ENCODE measurements at regions not wholly inside any gene's neighbourhood (a gene's known extent, or its start where the extent isn't known, plus 50 kb on each side); places are given as distances from the start of the nearest gene placed in this dataset.
"Not testable (repeated sequence)": the region's sequence is repeated elsewhere in the genome, so short reads cannot be mapped to it uniquely, and the experiment has no call there.

DNA sequence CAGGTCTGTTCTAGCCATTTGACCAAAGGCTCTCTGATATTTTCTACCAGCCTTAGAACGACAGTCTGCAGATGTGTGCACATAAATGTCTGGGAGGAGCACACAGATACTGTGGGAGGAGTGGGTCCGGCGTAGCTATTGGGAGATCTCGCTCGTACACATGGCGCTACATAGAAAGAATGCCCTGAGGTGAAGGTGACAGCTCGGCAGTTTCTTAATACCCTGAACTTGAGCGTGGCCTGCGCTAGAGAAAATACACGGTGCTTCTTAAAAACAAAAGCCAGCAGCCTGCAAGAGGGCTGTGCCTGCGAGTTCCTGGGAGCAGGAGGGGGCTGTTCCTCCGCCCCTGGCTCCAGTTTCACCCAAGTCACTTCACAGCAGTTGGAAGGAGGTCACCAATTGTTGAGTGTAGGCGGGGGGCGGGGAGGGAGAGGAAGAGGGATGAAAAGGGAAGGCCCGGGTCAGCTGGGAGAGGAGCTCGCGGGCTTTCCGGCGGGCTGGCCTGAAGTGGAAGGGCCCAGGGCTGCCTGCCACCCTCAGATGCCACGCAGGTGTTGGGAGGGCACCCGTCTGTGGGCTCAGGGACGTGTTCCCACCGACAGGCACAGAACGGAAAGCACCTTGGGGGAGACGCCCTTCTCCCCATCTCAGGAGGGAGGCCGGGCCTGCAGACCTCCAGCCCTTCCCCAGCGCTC, 124.7 kb upstream of the ZNF516 start:
- H3K27ac ChIP-seq: no peak overlapping the region
- TF ChIP-seq EZH2 (IDR thresholded peaks at IDR 0.05) (no peak), POLR2AphosphoS5 (IDR thresholded peaks at IDR 0.05; ENCODE audit: borderline replicate concordance, low read depth, low read length) (no peak), FOXP2 (optimal IDR thresholded peaks at IDR 0.05; ENCODE audit: control extremely low read depth, extremely low read length, insufficient read depth) (no peak)
- no peaks in the 10 kb centered on the region for H3K36me3 ChIP-seq (ENCODE audit: insufficient read depth, low read length)
- no peak for DNase-seq (ENCODE audit: low read depth, low spot score)
- no peak overlapping the region for H3K9ac ChIP-seq (ENCODE audit: insufficient read length)
- no peaks in the 10 kb centered on the region for H3K9me3 ChIP-seq (ENCODE audit: low read depth, low read length)
- no peak overlapping the region for H3K4me3 ChIP-seq

DNA sequence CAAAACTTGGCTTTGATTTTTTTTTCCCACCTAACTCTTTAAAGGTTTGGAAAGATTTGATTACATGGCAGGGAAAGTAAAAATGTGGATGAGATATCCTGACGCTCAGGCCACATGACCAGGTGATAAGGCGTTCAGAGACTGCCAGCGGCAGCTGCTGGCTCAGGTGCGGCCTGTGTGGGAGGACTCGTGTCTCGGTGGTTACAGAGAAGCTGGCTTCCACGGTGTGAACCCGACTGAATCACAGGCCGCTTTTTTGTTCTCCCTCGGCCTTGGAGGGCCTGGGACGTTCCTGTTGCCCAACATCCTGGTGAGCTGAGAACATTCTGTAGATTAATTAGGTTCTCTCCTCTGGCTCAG, 124.2 kb upstream of the ZNF516 start:
- H3K9ac ChIP-seq (ENCODE audit: insufficient read length): no peak overlapping the region
- no peaks in the 10 kb centered on the region for H3K9me3 ChIP-seq (ENCODE audit: low read depth, low read length)
- DNase-seq (ENCODE audit: low read depth, low spot score): no peak
- no peak overlapping the region for H3K4me3 ChIP-seq
- no peaks in the 10 kb centered on the region for H3K36me3 ChIP-seq (ENCODE audit: insufficient read depth, low read length)
- H3K27ac ChIP-seq: no peak overlapping the region
- no peak for TF ChIP-seq FOXP2 (optimal IDR thresholded peaks at IDR 0.05; ENCODE audit: control extremely low read depth, extremely low read length, insufficient read depth)
- TF ChIP-seq POLR2AphosphoS5 (IDR thresholded peaks at IDR 0.05; ENCODE audit: borderline replicate concordance, low read depth, low read length): no peak
- no peak for TF ChIP-seq EZH2 (IDR thresholded peaks at IDR 0.05)

DNA sequence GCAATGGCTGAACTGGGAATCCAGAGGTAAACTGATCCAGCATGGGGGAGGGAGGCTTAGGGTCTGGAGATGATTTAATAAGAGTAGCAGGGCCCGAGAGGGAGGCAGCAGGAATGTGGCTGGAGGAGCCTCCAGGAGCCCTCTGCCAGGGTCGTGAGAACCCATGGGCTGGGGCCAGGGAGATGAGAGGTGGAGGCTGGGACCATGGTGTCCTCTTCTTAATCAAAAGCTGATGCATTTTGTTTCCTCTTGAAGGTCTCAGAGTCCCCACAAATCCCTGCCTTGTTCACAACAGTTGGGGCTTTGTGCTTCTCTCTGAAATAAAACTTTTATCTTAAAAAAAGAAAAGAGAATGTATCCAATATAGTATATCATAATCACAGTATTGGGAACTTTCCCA, 123.7 kb upstream of the ZNF516 start:
- no peaks in the 10 kb centered on the region for H3K9me3 ChIP-seq (ENCODE audit: low read depth, low read length)
- no peak overlapping the region for H3K4me3 ChIP-seq
- no peak for DNase-seq (ENCODE audit: low read depth, low spot score)
- no peak overlapping the region for H3K9ac ChIP-seq (ENCODE audit: insufficient read length)
- TF ChIP-seq FOXP2 (optimal IDR thresholded peaks at IDR 0.05; ENCODE audit: control extremely low read depth, extremely low read length, insufficient read depth): no peak
- TF ChIP-seq POLR2AphosphoS5 (IDR thresholded peaks at IDR 0.05; ENCODE audit: borderline replicate concordance, low read depth, low read length): no peak
- no peak for TF ChIP-seq EZH2 (IDR thresholded peaks at IDR 0.05)
- H3K27ac ChIP-seq: no peak overlapping the region
- no peaks in the 10 kb centered on the region for H3K36me3 ChIP-seq (ENCODE audit: insufficient read depth, low read length)

DNA sequence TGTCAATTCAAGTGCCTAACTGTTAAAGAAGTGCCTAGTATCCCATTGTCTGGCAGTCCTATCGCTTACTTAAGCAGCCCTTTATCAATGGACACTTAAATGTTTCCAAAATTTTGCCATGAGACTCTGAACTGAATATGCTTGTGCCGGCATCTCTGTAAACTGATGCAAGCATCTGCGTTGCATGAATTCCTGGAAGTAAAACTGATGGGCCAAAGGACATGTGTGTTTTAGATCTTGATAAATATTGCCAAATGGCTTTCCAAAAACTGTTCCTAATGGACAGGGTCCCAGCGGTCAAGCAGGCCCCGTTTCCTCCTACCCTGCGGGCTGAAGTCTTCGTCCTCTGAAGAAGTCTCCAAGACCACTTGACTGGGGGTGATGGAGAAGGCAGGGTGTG, 121.3 kb upstream of the ZNF516 start:
- H3K36me3 ChIP-seq (ENCODE audit: insufficient read depth, low read length): no peaks in the 10 kb centered on the region
- no peak overlapping the region for H3K27ac ChIP-seq
- no peak overlapping the region for H3K9ac ChIP-seq (ENCODE audit: insufficient read length)
- TF ChIP-seq FOXP2 (optimal IDR thresholded peaks at IDR 0.05; ENCODE audit: control extremely low read depth, extremely low read length, insufficient read depth) (no peak), EZH2 (IDR thresholded peaks at IDR 0.05) (no peak), POLR2AphosphoS5 (IDR thresholded peaks at IDR 0.05; ENCODE audit: borderline replicate concordance, low read depth, low read length) (no peak)
- H3K4me3 ChIP-seq: no peak overlapping the region
- no peaks in the 10 kb centered on the region for H3K9me3 ChIP-seq (ENCODE audit: low read depth, low read length)
- DNase-seq (ENCODE audit: low read depth, low spot score): no peak

DNA sequence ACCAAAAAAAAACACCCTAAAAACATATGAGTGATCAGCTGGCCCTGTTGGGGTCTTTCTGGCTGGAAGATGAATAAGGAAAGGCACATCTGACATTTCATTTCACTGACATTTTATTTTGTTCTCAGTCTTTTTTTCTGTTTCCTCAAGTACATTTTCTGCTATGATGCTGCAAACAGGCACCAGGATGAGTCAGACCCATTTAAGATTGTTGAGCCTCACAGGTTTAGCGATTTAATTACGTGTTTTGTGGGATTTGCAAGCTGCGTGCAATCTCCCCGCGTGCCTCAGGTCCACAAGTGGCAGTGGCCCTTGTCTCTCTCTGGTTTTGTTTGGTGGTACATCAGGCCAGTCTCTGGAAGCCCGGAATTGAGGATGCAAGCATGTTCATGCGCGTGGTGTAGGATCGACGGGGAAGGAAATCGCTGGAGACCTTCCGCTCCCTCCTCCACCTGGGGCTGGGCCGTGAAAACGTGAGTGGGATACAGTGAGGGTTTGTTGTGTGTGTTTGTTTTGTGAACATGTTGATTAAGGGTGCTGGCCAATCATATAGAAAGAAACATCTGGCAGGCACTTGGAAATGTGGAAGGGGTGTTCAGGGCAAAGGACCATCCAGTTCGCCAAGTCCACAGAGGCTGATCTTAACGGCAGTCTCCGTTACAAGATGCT, 120.2 kb upstream of the ZNF516 start:
- H3K36me3 ChIP-seq (ENCODE audit: insufficient read depth, low read length): no peaks in the 10 kb centered on the region
- H3K4me3 ChIP-seq: no peak overlapping the region
- no peaks in the 10 kb centered on the region for H3K9me3 ChIP-seq (ENCODE audit: low read depth, low read length)
- H3K27ac ChIP-seq: no peak overlapping the region
- DNase-seq (ENCODE audit: low read depth, low spot score): no peak
- no peak overlapping the region for H3K9ac ChIP-seq (ENCODE audit: insufficient read length)
- TF ChIP-seq EZH2 (IDR thresholded peaks at IDR 0.05): no peak
- no peak for TF ChIP-seq FOXP2 (optimal IDR thresholded peaks at IDR 0.05; ENCODE audit: control extremely low read depth, extremely low read length, insufficient read depth)
- no peak for TF ChIP-seq POLR2AphosphoS5 (IDR thresholded peaks at IDR 0.05; ENCODE audit: borderline replicate concordance, low read depth, low read length)

DNA sequence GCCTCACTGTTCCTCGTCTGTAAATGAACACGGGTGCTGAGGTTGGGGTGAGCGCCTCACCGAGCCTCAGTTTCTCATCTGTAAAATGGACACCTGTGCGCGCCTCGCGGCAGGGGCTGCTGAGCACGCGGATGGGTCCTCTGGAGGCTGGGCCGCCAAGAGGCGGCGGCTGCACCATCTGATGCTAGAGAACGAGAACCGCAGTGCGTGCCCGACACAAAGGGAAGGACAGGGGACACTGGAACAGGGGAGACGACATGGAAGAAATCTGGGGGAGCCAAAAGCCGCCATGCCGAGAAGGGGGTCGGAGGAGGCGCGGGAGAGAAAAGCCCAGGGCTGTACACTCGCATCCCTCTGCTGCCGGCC, 118.7 kb upstream of the ZNF516 start:
- Histone ChIP-seq H3K4me3 (no peak overlapping the region), H3K27ac (no peak overlapping the region), H3K9me3 (ENCODE audit: low read depth, low read length) (no peaks in the 10 kb centered on the region), H3K9ac (ENCODE audit: insufficient read length) (no peak overlapping the region), H3K36me3 (ENCODE audit: insufficient read depth, low read length) (no peaks in the 10 kb centered on the region)
- TF ChIP-seq FOXP2 (optimal IDR thresholded peaks at IDR 0.05; ENCODE audit: control extremely low read depth, extremely low read length, insufficient read depth): no peak
- no peak for TF ChIP-seq EZH2 (IDR thresholded peaks at IDR 0.05)
- TF ChIP-seq POLR2AphosphoS5 (IDR thresholded peaks at IDR 0.05; ENCODE audit: borderline replicate concordance, low read depth, low read length): no peak
- no peak for DNase-seq (ENCODE audit: low read depth, low spot score)

DNA sequence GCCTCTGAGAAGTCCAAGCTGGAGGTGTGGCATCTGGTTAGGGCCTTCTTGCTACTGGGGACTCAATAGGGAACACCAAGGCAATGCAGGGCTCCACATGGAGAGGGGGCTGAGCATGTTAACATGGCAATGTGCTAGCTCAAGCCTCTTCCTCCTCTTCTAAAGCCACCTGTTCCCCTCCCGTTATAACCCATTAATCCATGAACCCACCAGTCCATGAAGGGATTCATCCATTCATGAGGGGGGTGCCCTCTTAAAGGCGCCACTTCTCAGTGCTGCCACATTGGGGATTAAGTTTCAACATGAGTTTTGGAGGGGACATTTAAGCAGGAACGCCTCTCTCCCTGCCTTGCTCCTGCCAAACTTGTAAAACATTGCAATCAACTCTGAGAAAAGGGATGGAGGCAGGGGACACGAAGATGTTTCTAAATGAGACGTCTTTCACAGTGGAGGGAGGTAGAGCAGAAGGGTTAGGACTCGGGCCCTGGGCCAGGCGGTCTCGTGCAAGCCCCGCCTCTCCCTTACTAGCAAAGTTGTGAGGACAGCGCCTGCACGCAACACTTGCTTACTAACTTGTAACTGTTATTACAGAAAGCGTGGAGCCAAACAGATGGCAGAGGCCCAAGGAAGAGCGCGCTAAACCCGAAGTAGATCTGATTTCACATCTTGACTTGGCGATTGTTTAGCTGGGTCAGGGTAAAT, 118.2 kb upstream of the ZNF516 start:
- Histone ChIP-seq H3K9me3 (ENCODE audit: low read depth, low read length) (no peaks in the 10 kb centered on the region), H3K4me3 (no peak overlapping the region), H3K36me3 (ENCODE audit: insufficient read depth, low read length) (no peaks in the 10 kb centered on the region), H3K9ac (ENCODE audit: insufficient read length) (no peak overlapping the region), H3K27ac (no peak overlapping the region)
- no peak for DNase-seq (ENCODE audit: low read depth, low spot score)
- TF ChIP-seq EZH2 (IDR thresholded peaks at IDR 0.05) (no peak), FOXP2 (optimal IDR thresholded peaks at IDR 0.05; ENCODE audit: control extremely low read depth, extremely low read length, insufficient read depth) (no peak), POLR2AphosphoS5 (IDR thresholded peaks at IDR 0.05; ENCODE audit: borderline replicate concordance, low read depth, low read length) (no peak)

DNA sequence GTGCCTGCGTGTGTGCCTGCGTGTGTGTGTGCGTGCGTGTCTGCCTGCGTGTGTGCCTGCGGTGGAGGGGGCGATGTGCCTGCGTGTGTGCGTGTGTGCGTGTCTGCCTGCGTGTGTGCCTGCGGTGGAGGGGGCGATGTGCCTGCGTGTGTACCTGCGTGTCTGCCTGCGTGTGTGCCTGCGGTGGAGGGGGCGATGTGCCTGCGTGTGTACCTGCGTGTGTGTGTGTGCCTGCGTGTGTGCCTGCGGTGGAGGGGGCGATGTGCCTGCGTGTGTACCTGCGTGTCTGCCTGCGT, 116.7 kb upstream of the ZNF516 start:
- H3K36me3 ChIP-seq (ENCODE audit: insufficient read depth, low read length); H3K9me3 ChIP-seq (ENCODE audit: low read depth, low read length); DNase-seq (ENCODE audit: low read depth, low spot score); H3K9ac ChIP-seq (ENCODE audit: insufficient read length); H3K27ac ChIP-seq; H3K4me3 ChIP-seq: not testable (repeated sequence)

Measured in SK-N-MC (cell line).